Inflammatory macrophage (primary cell): ENCODE measurements at regions not wholly inside any gene's neighbourhood (a gene's known extent, or its start where the extent isn't known, plus 50 kb on each side); places are given as distances from the start of the nearest gene placed in this dataset.
A peak's percentile ranks its signal among the peaks of the same experiment; 100 is the strongest.
"Not testable (repeated sequence)": the region's sequence is repeated elsewhere in the genome, so short reads cannot be mapped to it uniquely, and the experiment has no call there.

ENCODE experiments used
- DNase-seq, 2 donors: peaks; one replicate each; pipeline ENCODE4 v3.0.0-alpha.2; 2020 to 2022

DNA sequence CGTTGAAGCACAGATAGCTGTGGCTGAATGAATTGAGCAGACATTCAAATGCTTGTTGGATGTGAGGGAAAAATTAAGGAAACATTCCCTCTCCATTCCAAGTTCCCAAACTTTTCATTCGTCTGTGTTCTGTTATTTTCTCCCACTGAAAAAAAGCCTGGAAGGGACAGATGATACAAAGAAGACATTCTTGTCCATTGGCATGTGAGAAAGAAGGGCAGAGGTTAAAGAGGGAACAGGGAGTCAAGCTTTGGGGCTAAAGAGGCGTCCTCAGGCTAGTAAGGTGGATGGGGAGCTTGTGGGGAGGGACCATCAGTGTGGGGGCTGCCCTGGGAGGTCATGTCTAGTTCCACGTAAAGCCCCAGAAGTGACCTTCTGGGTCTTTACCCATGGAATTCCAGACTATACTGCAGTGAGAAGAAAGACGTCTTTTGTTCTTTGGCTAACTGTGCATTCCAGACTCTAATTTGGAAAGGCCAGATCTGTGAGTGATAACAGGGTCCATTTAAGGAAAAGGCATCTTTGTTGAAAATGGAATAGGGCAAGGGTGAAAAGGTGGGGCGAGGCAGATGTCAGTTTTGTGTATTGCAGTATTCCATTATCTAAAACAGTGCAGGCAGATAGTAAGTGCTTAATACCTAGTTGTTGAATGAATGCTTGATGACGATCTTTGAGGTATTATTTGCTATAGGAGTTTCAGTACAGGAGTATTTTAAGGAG is 117.5 kb downstream of the SOX4 start:
- no peak for DNase-seq

DNA sequence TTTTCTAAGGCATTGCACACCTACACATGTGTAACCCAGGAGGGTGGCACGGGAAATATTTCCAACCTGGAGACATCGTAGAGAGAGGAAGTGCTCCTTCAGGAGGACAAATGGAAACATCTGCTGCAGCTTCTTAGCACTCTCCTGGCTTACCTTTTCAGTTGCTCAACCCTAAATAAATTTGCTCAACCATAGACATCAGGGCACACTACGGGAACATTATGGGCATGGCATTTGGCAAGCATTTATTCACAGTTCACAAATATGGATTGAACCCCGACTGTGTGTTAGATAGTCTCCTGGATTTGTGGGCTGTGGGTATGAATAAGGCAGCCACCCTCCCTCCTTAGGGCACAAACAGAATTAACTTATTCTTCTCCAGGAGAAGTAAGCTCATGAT is 118.7 kb downstream of the SOX4 start:
- no peak for DNase-seq

DNA sequence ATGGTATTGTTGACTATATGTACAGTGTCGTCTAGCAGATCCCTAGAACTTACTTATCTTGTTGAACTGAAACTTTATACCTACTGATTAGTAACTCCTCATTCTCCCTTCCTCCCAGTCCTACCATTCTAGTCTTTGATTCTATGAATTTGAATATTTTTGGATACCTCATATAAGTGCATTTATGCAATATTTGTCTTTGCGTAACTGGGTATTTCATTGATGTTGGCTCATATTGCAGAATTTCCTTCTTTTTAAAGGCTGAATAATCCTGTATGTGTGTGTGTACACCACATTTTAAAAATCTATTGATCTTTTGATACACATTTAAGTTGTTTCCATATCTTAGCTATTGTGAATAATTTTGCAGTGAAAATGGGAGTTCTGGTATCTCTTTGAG is 119.9 kb downstream of the SOX4 start:
- peak; percentile 21 to 59 for DNase-seq

DNA sequence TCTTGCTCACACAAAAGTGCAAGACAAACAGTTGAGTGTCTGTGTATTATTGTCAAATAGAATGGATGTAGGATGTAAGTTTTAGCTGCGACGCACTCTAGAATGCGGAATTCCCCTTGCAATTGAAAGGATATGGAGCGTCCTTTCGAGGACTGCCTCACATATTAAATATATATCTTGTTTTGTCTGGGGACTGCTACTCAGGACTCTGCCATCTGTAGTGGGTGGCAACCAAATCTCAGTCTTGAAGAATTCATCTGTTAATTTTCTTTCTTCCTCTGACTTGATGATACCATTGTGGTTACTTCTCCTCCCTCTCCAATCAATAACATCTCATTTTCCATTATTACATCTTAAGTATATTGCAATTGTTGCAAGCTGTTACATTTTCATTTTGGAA is 121.6 kb downstream of the SOX4 start:
- no peak for DNase-seq

DNA sequence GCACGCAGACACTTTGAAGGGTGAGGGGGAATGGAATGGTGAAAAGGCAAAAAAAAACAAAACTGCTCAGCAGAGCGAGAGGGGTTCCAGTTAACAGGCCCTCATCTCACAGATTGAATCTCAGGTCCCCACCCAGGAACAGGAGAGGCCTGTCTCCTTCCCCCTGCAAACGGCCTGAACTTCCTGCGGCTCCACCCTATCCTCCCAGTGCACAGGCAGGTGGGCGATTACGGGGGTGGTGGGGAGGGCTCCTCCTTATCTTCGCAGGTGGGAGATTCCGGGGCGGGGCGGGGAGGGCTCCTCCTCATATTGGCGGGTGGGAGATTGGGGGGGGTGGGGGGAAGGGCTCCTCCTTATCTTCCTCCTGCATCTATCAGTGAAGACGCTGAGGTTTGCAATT is 129.0 kb downstream of the SOX4 start:
- no peak for DNase-seq

DNA sequence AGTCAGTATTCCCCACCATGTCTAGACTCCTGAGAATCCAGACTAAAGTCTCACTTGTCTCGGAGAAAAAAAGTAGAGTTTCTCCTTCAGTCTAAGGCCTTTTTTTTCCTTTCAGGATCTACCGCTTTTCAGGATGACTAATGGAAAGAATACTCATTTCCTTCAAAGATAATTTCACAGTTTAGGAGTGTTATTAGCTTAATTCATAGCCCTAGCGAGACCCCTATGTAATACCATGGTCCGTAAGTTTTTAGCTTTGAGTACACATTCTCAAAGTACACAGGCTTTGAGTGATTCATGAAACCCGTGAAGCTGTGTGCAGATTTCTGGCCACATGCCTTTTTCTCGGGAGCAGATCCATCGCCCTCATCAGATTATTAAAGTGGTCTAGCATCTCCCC is 133.1 kb downstream of the SOX4 start:
- DNase-seq, result no peak

DNA sequence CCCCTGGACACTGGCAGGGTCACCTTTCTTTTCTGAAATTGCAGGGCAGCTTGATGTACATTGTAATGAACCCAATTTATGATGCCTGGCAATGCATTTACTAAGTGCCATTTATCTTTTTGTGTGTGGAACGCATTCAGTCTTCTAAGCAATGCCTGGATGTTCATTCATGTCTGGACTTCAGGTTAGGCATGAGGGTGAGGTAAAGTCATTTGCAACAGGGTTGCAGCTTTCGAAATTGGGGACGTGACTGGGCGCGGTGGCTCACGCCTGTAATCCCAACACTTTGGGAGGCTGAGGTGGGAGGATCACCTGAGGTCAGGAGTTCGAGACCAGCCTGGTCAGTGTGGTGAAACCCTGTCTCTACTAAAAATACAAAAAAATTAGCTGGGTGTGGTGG is 134.6 kb downstream of the SOX4 start:
- DNase-seq, result no peak

DNA sequence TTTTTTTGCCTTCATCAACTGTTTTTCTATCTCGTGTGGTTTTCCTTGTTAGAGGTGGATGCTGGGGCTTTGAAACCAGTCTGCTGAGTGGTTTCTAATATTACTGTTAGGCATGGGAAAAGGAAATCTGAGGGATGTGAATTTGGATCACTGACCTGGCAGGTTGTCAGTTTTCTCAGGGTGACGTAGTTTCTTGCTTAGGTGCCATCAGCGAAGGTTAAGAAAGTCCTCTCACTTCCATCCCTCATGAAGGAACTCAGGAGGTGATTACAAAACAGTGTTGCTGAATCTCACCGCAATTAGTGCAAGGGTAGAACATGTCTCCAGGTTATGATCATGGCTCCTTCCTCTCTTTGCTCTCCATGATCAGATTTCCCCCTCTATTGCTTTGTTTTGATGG is 135.9 kb downstream of the SOX4 start:
- no peak for DNase-seq

DNA sequence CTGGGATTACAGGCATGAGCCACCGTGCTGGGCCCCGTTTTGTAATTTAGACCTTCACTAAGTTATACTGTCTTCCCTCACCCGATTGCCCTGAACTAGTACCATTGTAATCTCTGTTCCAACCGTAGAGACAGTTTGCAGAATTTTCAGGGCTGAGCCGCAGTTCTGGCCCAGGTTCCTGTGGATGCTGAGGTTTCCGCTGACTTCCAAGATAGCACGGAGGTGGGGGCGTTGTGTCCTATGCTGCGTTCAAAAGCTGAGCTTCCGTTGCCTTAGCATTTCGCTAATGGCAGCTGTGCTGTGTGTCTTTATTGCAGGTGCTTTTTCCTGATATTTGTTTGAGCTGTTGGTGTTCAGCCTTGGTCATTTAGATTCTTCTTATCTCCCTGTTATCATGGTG is 137.0 kb downstream of the SOX4 start:
- no peak for DNase-seq

DNA sequence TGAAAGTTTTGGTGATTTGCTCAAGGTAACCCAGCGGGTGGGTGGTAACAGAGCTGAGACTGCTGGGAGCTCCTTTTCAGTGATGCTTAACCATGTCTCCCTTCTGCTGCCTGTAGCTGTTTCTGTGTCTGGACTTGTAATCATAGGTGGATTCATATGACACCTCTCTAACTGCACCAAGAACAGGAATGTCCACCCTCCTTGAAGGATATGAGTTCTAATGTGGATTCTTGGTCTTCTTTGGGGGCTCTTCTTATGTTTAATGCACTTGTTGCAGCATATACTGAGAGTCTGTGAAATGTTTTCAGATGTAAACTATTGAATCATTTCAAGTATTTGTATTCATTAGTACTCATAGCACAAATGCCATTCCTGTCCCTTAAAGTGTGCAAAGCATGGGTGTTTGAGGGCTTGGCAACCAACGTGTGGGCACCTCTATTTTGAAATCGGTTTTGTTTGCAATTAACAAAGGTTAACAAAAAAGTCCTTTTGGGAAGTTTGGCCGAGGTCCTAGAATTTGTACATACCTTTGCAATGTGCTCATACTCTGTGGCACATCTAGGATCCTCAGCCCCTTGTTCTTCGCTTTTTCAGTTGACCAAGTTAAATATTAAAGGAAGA is 138.0 kb downstream of the SOX4 start:
- DNase-seq, result no peak

DNA sequence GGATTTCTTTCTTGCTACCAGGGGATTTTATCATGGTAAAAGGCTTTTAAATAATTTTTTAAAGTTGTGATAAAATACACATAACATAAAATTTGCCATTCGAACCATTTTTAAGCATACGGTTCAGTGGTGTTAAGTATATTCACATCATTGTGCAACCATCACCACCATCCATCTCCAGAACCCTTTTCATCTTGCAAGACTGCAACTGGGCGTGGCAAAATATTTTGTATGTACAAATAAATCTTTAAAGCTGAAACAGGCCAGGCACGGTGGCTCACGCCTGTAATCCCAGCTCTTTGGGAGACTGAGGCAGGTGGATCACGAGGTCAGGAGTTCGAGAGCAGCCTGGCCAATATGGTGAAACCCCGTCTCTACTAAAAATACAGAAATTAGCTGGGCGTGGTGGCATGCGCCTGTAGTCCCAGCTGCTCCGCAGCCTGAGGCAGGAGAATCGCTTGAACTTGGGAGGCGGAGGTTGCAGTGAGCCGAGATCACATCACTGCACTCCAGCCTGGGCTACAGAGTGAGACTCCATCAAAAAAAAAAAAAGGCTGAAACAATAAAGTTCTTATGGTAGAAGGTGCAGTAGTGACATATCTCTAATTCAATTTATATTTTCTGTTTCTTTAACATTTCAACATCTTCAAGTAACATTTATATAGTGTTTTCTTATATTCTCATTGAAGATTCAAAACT is 138.6 kb downstream of the SOX4 start:
- not testable (repeated sequence) for DNase-seq

DNA sequence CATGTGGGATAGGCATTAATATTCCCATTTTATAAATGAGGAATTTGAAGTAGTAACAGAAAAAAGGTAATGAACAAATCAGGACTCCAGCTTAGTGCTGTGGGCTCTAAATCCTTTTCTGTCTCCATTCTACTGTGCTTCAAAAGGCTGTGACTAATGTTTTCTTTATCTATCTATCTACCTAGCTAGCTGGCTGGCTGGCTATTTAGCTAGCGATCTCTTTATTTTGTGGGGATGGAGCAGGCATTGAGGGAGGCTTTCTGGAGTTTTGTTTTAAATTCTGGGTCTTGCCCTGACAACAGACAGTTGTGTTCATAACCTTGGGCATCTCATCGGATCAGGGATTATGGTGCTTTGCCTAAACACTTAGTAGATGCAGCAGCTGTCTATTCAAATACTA is 139.2 kb downstream of the SOX4 start:
- DNase-seq, result no peak

DNA sequence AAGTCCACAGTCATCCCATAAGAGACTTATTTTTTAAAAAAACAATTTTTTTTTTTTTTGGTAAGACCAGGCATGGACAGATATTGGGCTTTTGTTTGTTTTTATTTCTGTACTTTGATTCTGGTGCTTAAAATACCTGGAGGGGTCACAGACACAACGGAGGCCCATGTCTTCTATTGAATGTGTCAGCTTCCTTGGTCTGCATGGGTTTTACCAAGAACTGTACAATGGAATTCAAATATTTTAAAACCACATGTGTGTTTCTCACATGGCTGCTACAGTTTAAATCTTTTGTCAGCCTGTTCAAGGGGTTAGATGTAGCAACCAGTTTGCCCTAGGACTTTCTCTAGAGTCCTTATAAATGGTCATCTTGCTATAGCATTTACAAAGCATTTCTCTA is 139.8 kb downstream of the SOX4 start:
- DNase-seq, result no peak

DNA sequence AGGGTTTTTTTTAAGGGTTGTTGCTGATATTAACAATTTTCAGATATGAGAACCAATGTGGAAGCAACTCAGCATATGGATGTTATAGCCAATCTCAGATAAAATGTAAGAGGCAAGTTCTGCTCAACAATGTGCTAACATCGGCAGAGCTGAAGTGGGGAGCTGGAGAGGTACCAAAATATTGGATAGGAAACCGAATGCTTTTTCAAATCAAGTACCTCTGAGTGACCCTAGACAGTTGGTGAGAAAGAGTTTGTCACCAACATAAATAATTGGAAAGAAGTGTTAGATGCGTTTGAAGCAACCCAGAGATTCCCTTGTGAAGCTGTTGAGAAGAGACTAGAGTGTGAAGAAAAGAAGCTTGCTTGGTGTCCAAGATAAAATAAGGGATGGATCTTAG is 140.7 kb downstream of the SOX4 start:
- DNase-seq, result no peak

DNA sequence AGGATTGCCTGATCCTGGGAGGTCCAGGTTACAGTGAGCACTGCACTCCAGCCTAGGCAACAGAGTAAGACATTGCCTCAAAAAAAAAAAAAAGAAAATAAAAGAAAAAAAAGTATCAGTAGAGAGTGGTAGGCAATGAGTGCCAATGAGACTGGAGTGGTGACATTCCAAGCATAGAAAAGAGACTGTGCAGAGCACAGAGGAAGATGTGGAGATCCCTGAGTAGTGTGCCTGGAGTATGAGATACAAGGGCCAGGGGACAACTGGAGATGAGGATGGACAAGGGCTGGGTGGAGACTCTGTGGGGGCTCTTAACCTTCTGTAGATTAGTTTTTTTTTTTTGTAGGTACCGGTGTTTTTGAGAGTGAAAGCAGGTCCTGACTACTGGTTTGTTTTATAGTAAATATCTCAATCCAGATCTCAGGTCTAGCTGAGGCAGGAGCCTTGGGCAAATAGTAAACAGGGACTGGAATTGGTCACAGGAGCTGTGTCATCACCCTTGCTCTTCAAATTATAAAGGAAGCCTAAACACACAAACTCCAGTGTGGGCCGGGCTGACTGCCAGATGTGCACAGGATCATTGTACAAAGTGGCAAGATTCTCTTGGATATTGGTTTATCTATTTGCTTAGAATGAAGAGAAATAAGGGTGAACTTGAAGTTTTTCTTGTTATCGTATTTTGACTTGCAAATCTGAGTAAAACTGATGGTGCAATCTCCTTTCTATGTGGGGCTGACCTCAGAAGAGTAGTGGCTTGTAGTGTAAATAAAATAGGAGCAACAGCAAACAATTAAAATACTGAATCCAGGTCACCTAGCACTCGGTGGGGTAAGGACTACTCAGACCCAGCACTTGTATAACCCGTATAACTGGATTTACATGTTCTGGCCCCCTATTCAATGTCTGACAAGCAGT is 144.9 kb downstream of the SOX4 start:
- no peak for DNase-seq

DNA sequence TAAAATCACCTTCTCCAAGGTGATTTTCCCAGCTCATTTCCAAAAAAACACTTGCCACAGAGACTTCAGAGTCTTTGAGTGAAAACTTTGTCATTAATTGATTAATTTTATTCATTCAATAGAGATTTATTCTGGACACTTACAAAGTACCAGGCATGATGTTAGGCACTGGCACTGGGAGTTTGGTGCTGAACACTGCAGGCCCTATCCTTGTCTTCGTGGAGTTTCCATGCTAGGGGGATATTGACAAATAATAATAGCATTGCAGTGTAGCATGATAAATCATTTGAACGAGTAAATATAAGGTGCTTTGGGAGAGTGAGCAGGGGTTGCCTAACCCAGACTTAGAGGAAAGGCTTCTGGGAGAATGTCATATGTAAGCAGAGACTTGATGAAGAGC is 145.7 kb downstream of the SOX4 start:
- DNase-seq, result no peak

DNA sequence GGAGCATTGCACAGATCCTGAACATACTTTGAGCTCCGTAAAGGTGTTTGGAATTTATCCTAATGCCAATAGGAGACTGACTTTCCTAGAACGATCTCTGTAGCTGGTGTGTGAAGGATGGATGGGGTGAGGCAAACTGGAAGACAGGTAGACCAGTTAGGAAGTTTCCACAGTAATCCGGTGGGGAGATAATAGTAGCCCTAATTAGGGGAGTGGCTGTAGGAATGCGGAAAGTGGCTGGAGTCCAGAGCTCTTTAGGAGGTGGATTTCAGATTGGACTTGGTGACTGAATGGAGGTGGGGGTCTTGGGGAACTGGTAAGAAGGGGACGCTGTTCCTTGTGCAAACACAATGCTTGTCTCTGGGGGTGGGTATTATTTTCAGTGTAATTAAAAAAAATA is 146.3 kb downstream of the SOX4 start:
- DNase-seq, result no peak

DNA sequence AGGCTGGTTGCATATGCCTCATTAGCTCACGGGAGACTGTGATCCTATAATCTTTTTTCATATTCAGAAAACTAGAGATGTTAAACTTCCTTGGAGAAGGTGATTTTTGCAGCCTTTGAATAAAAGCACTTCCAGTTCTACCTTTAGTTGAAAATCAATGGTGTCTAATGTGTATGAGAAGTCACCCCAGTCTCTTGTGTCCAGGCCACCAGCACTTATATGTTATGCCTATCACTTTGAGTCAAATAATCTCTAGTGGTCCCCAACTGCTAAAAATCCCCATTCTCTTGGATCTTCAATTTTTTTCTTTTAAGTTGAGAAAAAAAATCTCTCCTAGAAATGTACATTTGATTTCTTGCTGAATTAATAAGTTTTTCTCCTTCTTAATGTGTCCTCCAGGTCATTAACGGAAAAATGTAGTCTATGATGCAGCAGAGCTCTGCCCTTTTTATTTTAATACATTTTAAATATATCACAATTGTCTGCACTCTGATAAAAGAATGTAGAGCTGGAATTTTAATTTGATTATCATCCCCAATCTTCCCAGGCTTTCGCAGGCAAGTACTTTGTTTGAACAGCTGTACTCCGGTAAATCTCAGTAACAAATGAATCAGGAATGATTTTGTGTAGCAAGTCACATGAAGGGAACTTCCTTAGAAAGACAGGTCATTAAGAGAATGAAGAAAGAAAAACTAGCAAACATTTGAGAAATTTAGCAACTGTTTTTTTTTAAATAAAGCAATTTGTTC is 147.0 kb downstream of the SOX4 start:
- DNase-seq, result no peak

DNA sequence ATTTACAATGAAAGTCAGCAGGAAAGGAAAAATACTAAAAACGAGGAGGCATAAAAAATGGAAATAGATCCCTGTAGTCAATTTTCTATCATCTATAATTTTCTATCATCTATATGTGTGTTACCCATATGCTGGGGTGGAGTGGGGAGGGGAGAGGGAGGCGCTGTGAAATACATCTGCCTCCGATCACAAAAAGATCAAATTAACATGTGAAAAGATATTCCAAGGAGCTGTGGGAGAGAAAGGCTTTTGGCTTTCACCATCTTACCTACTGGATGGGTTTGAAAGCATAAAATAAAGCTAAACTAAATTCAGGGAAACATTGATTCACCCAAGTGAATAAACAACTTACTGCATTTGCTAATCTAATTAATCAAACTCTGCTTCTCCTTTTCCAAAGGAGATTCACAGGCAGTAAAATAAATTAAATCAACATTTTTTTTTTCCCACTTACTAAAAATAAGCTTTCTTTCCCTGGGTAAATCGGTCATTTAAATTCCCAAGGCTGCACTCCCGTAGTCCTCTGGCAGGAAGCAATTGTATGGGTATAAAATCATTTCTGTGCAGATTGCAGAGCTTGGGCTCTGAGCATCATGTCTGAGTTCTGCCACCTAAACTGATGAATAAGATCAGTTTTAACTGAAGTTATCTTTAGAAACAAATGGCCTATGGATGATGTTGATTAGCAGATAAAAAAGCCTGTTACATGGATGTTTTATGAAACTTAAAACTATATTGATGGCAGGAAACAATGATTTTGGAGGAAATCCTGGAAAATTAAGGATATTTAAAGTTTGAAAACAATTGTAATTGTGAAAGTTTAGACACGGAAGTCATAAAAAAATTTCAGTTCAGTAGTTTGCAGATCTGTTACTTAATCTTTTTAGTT is 147.9 kb downstream of the SOX4 start:
- no peak for DNase-seq

DNA sequence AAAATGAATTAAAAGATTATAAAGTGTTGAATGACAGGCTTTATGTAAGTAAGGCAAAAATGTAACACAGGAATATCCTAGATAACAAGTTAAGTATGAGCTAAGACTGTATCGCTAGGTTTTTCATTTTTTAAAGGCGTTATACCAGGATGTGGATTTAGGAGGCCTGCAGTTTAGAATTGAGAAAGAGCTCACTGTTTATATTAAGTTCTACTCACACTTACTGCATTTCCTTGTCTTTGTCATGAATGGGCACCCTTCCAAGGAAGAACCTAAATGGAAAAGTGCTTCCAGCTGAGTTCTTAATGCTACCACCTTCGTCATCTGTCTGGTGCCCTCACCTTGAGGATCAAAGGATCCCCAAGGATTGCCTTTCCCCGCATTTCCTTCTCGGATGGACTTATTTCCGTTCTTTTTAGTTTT is 148.7 kb downstream of the SOX4 start:
- no peak for DNase-seq

DNA sequence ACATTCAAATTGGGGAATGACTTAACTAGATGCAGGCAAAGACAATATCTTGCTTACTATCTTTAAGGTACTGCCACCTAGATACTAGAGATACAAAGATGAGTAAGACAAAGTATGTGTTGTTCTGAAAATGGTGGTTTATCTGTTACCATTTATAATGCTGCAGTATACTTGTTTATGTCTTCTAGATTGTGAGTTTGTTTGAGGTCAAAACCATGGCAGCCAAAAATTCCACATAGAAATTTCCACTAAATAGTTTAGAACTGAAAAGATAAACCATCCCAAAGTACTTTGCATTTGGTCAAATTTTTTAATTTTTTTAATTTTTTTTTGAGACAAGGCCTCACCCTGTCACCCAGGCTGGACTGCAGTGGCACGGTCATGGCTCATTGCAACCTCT is 150.8 kb downstream of the SOX4 start:
- no peak for DNase-seq
